IMR-90 (cell line): ENCODE measurements at regions not wholly inside any gene's neighbourhood (a gene's known extent, or its start where the extent isn't known, plus 50 kb on each side); places are given as distances from the start of the nearest gene placed in this dataset.

ENCODE experiments used
- ATAC-seq: fragments of 200-7000 bp; cut with Tn5 transposase; 2 replicates; pipeline ENCODE4 v1.9.1; 2020; ENCODE audit warnings: low read depth, mild to moderate bottlenecking, moderate library complexity
- BruUV-seq: library from RNA; stranded (reverse); fragments of 400-500 nt; replicated peaks from 2 replicates; lab custom pipeline; 2021; lab: Mats Ljungman, UMichigan
- CTCF ChIA-PET: fragments of 300-600 bp; formaldehyde crosslinking; extraction: SDS; loops from one replicate; lab custom pipeline; 2021; ENCODE audit warnings: antibody characterized with exemption; lab: Yijun Ruan, JAX
- POLR2A ChIA-PET: fragments of 300-600 bp; sonication (Branson Sonifier 250); formaldehyde crosslinking; loops from one replicate; lab custom pipeline; 2022; ENCODE audit warnings: antibody characterized with exemption; ENCODE audit not compliant: unreplicated experiment; lab: Charles Lee
- DNase-seq: peaks from one replicate; pipeline ENCODE4 v3.0.0; 2013
- H2AFZ ChIP-seq: replicated peaks from 2 replicates; pipeline ENCODE3; 2013; ENCODE audit warnings: low read length, mild to moderate bottlenecking; ENCODE audit not compliant: poor library complexity
- H2AK5ac ChIP-seq: 2 replicates; pipeline ENCODE4 v1.6.1; 2013; ENCODE audit warnings: low read depth, low read length, inconsistent platforms
- H2AK9ac ChIP-seq: replicated peaks from 2 replicates; pipeline ENCODE3; 2013; ENCODE audit warnings: mild to moderate bottlenecking, low read depth, low read length, moderate library complexity; ENCODE audit not compliant: poor library complexity
- H2BK120ac ChIP-seq: 2 replicates; pipeline ENCODE4 v1.6.1; 2013; ENCODE audit warnings: low read depth, low read length, inconsistent platforms
- H2BK15ac ChIP-seq: 3 replicates; pipeline ENCODE4 v1.6.1; 2013; ENCODE audit warnings: low read depth, low read length, inconsistent platforms
- H2BK20ac ChIP-seq: 2 replicates; pipeline ENCODE4 v1.6.1; 2013; ENCODE audit warnings: low read depth, mild to moderate bottlenecking, inconsistent platforms, low read length, moderate library complexity
- H2BK5ac ChIP-seq: 2 replicates; pipeline ENCODE4 v1.6.1; 2013; ENCODE audit warnings: mild to moderate bottlenecking, low read depth, low read length, inconsistent platforms; ENCODE audit not compliant: poor library complexity, severe bottlenecking
- H3K14ac ChIP-seq: replicated peaks from 2 replicates; pipeline ENCODE4 v1.6.1; 2013; ENCODE audit warnings: low read depth, low read length, inconsistent platforms
- H3K18ac ChIP-seq: 2 replicates; pipeline ENCODE4 v1.6.1; 2013; ENCODE audit warnings: low read depth, low read length, control low read depth
- H3K23ac ChIP-seq: 2 replicates; pipeline ENCODE4 v1.6.1; 2013; ENCODE audit warnings: low read depth, low read length, inconsistent platforms
- H3K27ac ChIP-seq: 2 replicates; pipeline ENCODE4 v1.5.1; 2013; ENCODE audit warnings: mild to moderate bottlenecking, control low read depth, low read length; ENCODE audit not compliant: insufficient read depth
- H3K27me3 ChIP-seq: 2 replicates; pipeline ENCODE4 v1.6.1; 2013; ENCODE audit warnings: low read length; ENCODE audit not compliant: control insufficient read depth, insufficient read depth
- H3K36me3 ChIP-seq: 2 replicates; pipeline ENCODE4 v1.6.1; 2013; ENCODE audit warnings: low read length, mixed read lengths; ENCODE audit not compliant: control insufficient read depth, insufficient read depth
- H3K4ac ChIP-seq: 2 replicates; pipeline ENCODE4 v1.6.1; 2013; ENCODE audit warnings: low read depth, low read length, inconsistent platforms
- H3K4me1 ChIP-seq: 2 replicates; pipeline ENCODE4 v1.6.1; 2013; ENCODE audit warnings: low read length, mixed read lengths; ENCODE audit not compliant: control insufficient read depth, insufficient read depth
- H3K4me2 ChIP-seq: 2 replicates; pipeline ENCODE4 v1.6.1; 2013; ENCODE audit warnings: low read depth, mild to moderate bottlenecking, control low read depth, low read length, moderate library complexity
- H3K4me3 ChIP-seq: 2 replicates; pipeline ENCODE4 v1.5.1; 2013; ENCODE audit warnings: low read depth, mild to moderate bottlenecking, control low read depth, low read length, moderate library complexity; ENCODE audit not compliant: insufficient read depth
- H3K56ac ChIP-seq: 2 replicates; pipeline ENCODE4 v1.6.1; 2013; ENCODE audit warnings: low read length, inconsistent platforms; ENCODE audit not compliant: insufficient read depth; ENCODE audit errors: extremely low read depth
- H3K79me1 ChIP-seq, 2 experiments: 2 replicates each; pipeline ENCODE4 v1.6.1; 2013; ENCODE audit warnings: low read length in 2 of 2, inconsistent platforms in 1 of 2, low read depth in 1 of 2
- H3K9ac ChIP-seq: 2 replicates; pipeline ENCODE4 v1.6.1; 2013; ENCODE audit warnings: low read depth, low read length, control low read depth
- H3K9me1 ChIP-seq: 2 replicates; pipeline ENCODE4 v1.6.1; 2013; ENCODE audit warnings: low read length, inconsistent platforms; ENCODE audit not compliant: insufficient read depth
- H3K9me3 ChIP-seq: 2 replicates; pipeline ENCODE4 v1.6.1; 2013; ENCODE audit warnings: low read length; ENCODE audit not compliant: control insufficient read depth, insufficient read depth
- H4K20me1 ChIP-seq: 2 replicates; pipeline ENCODE4 v1.6.1; 2013; ENCODE audit warnings: low read length, inconsistent platforms; ENCODE audit not compliant: insufficient read depth
- H4K5ac ChIP-seq: 2 replicates; pipeline ENCODE4 v1.6.1; 2013; ENCODE audit warnings: mild to moderate bottlenecking, low read depth, low read length, control low read depth
- H4K8ac ChIP-seq, 2 experiments: 2 replicates each; pipeline ENCODE4 v1.6.1; 2013; ENCODE audit warnings: low read depth in 2 of 2, low read length in 2 of 2, control low read depth in 1 of 2, inconsistent platforms in 1 of 2
- H4K91ac ChIP-seq: 2 replicates; pipeline ENCODE4 v1.6.1; 2013; ENCODE audit warnings: low read depth, low read length, inconsistent platforms; ENCODE audit not compliant: insufficient read depth
- BHLHE40 ChIP-seq: fragments of 150-350 bp; IDR thresholded peaks from 2 replicates; pipeline ENCODE4 v1.6.1; 2016; ENCODE audit warnings: mild to moderate bottlenecking, low read depth, low read length
- CEBPB ChIP-seq: IDR thresholded peaks from 2 replicates; pipeline ENCODE4 v1.6.1; 2012; ENCODE audit warnings: low read depth, low read length, improper control_type of control experiment
- CHD1 ChIP-seq: IDR thresholded peaks from 2 replicates; pipeline ENCODE4 v1.6.1; 2012; ENCODE audit warnings: low read depth, low read length, improper control_type of control experiment
- FOS ChIP-seq: fragments of 150-350 bp; IDR thresholded peaks from 2 replicates; pipeline ENCODE4 v1.6.1; 2016; ENCODE audit warnings: low read depth, low read length
- MAFK ChIP-seq: IDR thresholded peaks from 2 replicates; pipeline ENCODE4 v1.6.1; 2012; ENCODE audit warnings: low read depth, low read length, improper control_type of control experiment
- MAZ ChIP-seq: IDR thresholded peaks from 2 replicates; pipeline ENCODE4 v1.6.1; 2012; ENCODE audit warnings: low read depth, mild to moderate bottlenecking, low read length, improper control_type of control experiment, moderate library complexity, borderline replicate concordance
- POLR2A ChIP-seq: IDR thresholded peaks from 2 replicates; pipeline ENCODE4 v1.6.1; 2012; ENCODE audit warnings: mild to moderate bottlenecking, low read depth, low read length
- RAD21 ChIP-seq: IDR thresholded peaks from 2 replicates; pipeline ENCODE4 v1.6.1; 2012; ENCODE audit warnings: low read length, improper control_type of control experiment
- RCOR1 ChIP-seq: IDR thresholded peaks from 2 replicates; pipeline ENCODE4 v1.6.1; 2012; ENCODE audit warnings: mild to moderate bottlenecking, low read length, improper control_type of control experiment; ENCODE audit not compliant: insufficient replicate concordance
- RFX5 ChIP-seq: IDR thresholded peaks from 2 replicates; pipeline ENCODE4 v1.8.0; 2012; ENCODE audit warnings: low read depth, mild to moderate bottlenecking, low read length, moderate library complexity
- SMC3 ChIP-seq: fragments of 150-350 bp; IDR thresholded peaks from 2 replicates; pipeline ENCODE4 v1.6.1; 2016; ENCODE audit warnings: low read depth, mild to moderate bottlenecking, antibody characterized with exemption, low read length, moderate library complexity
- dilution Hi-C: fragments of 300-500 bp; cut with HindIII; formaldehyde crosslinking; loops from one replicate; pipeline ENCODE4 v1.14.3; 2018; ENCODE audit warnings: low sequenced_read_pairs; ENCODE audit not compliant: unreplicated experiment
- in situ Hi-C: fragments of 300-500 bp; cut with MboI; formaldehyde crosslinking; loops from 3 replicates; pipeline ENCODE4 v1.14.3; 2019; ENCODE audit warnings: low sequenced_read_pairs, inconsistent platforms, mixed read lengths
- intact Hi-C: fragments of 100-400 bp; cut with micrococcal nuclease; formaldehyde crosslinking; loops from 2 replicates; pipeline ENCODE4 v1.10.0; 2022
- TF ChIP-seq, protein P1 (sequence below): fragments of 150-350 bp; IDR thresholded peaks from 2 replicates; pipeline ENCODE4 v1.6.1; 2017; ENCODE audit warnings: mild to moderate bottlenecking, antibody characterized with exemption, low read length, low read depth
- TF ChIP-seq, protein P2 (sequence below): fragments of 150-350 bp; IDR thresholded peaks from 2 replicates; pipeline ENCODE4 v1.6.1; 2016; ENCODE audit warnings: low read depth, mild to moderate bottlenecking, low read length, moderate library complexity, borderline replicate concordance

DNA sequence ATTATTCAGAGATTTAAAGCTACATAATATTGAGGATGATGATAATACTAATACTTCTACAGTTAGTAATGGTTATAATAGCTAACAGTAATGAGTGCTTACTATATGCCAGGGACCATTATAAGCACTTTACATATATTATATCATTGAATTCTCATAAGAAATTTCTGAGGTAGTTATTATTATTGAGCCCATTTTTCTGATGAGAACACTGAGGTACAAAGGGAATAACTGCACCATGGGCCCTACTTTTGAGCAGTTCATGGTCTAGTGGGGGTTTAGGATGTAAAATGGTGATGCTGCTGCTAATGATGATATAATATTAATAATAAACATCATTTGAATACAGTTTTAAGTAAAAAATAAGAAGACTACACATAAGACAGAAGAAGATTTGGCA, 64.2 kb upstream of the SPDL1 start:
- H2AK9ac ChIP-seq = no peak overlapping the region
- no peaks in the 10 kb centered on the region for H4K20me1 ChIP-seq
- H3K36me3 ChIP-seq = no peaks in the 10 kb centered on the region
- CTCF ChIA-PET = no interaction called here
- H2BK15ac ChIP-seq = no peak overlapping the region
- H3K9ac ChIP-seq = no peak overlapping the region
- no peaks in the 10 kb centered on the region for H3K79me1 ChIP-seq
- no peak overlapping the region for H3K4me3 ChIP-seq
- BruUV-seq = no TSS peak
- no peak overlapping the region for H4K91ac ChIP-seq
- no peak overlapping the region for H2BK120ac ChIP-seq
- intact Hi-C loops (no loop called here), dilution Hi-C loops (no loop called here), in situ Hi-C loops (no loop called here)
- no peak overlapping the region for H2BK5ac ChIP-seq
- H3K56ac ChIP-seq = no peak overlapping the region
- H3K23ac ChIP-seq = no peak overlapping the region
- H3K14ac ChIP-seq = no peak overlapping the region
- no peak overlapping the region for H4K5ac ChIP-seq
- H2AK5ac ChIP-seq = no peak overlapping the region
- POLR2A ChIA-PET = no interaction called here
- no peak for ATAC-seq
- H3K4me1 ChIP-seq = no peaks in the 10 kb centered on the region
- DNase-seq = no peak
- H3K27ac ChIP-seq = no peak overlapping the region
- H3K4ac ChIP-seq = no peak overlapping the region
- H3K18ac ChIP-seq = no peak overlapping the region
- H3K4me2 ChIP-seq = no peak overlapping the region
- H4K8ac ChIP-seq = no peak overlapping the region
- H3K9me3 ChIP-seq = no peaks in the 10 kb centered on the region
- H3K9me1 ChIP-seq = no peaks in the 10 kb centered on the region
- no peaks in the 10 kb centered on the region for H3K27me3 ChIP-seq
- H2AFZ ChIP-seq = no peak overlapping the region
- H2BK20ac ChIP-seq = no peak overlapping the region
- TF ChIP-seq FOS (no peak), MAZ (no peak), RCOR1 (no peak), CHD1 (no peak), MAFK (no peak), RFX5 (no peak), BHLHE40 (no peak), CEBPB (no peak), POLR2A (no peak), RAD21 (no peak), SMC3 (no peak)
- TF ChIP-seq, protein P1, sequence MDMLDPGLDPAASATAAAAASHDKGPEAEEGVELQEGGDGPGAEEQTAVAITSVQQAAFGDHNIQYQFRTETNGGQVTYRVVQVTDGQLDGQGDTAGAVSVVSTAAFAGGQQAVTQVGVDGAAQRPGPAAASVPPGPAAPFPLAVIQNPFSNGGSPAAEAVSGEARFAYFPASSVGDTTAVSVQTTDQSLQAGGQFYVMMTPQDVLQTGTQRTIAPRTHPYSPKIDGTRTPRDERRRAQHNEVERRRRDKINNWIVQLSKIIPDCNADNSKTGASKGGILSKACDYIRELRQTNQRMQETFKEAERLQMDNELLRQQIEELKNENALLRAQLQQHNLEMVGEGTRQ = no peak
- TF ChIP-seq, protein P2, sequence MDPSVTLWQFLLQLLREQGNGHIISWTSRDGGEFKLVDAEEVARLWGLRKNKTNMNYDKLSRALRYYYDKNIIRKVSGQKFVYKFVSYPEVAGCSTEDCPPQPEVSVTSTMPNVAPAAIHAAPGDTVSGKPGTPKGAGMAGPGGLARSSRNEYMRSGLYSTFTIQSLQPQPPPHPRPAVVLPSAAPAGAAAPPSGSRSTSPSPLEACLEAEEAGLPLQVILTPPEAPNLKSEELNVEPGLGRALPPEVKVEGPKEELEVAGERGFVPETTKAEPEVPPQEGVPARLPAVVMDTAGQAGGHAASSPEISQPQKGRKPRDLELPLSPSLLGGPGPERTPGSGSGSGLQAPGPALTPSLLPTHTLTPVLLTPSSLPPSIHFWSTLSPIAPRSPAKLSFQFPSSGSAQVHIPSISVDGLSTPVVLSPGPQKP = no peak
